Right atrium auricular region (tissue), 2 donors: ENCODE measurements at regions not wholly inside any gene's neighbourhood (a gene's known extent, or its start where the extent isn't known, plus 50 kb on each side); places are given as distances from the start of the nearest gene placed in this dataset.

Source experiments
- DNase-seq: peaks from one replicate; pipeline ENCODE4 v3.0.0-alpha.2; 2019; ENCODE audit warnings: low spot score
- H3K27ac ChIP-seq, 2 donors: fragments of 200-600 bp; sonication (generic); 1 replicate in 1 of 2; 2 replicates in 1 of 2; pipeline ENCODE4 v1.5.1; 2016 to 2019
- H3K27me3 ChIP-seq, 2 donors: fragments of 200-600 bp; sonication (generic); one replicate each; pipeline versions ENCODE4 v1.5.1 to v1.6.0; 2017 to 2019
- H3K36me3 ChIP-seq: fragments of 200-600 bp; sonication (generic); one replicate; pipeline ENCODE4 v1.5.1; 2016
- H3K4me1 ChIP-seq, 2 donors: fragments of 200-600 bp; sonication (generic); one replicate each; pipeline versions ENCODE4 v1.5.1 to v1.6.0; 2017 to 2019
- H3K4me3 ChIP-seq, 2 donors: fragments of 200-600 bp; sonication (generic); 1 replicate in 1 of 2; 2 replicates in 1 of 2; pipeline ENCODE4 v1.5.1; 2017 to 2019; ENCODE audit warnings: mild to moderate bottlenecking in 1 of 2, moderate library complexity in 1 of 2
- H3K9me3 ChIP-seq, 2 donors: fragments of 200-600 bp; sonication (generic); one replicate each; pipeline ENCODE4 v1.5.1; 2019
- TF ChIP-seq, protein P1 (sequence below), 2 donors: fragments of 200-600 bp; sonication (generic); IDR thresholded peaks; one replicate each; pipeline ENCODE4 v1.5.1; 2019; ENCODE audit warnings: antibody characterized with exemption in 2 of 2

DNA sequence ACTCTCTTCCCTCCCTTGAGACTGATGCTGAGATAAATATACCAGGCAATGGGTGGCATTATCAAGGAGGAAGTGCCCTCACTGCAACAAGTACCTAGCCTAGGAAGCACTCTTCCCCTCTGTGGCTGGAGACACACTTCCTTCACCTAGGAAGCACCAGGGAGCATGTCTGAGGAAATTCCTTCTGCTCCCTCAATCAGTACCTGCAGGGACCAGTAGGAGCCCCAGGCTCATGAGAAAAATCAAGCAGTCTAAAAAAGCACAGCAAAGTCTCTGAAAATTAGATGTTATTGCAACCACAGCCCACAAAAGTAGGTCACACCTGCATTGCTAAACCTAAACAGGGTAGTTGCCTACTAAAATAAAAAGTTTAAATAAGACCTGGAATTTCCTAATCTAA, 78.2 kb upstream of the TRPM1 start:
- no peaks in the 10 kb centered on the region for H3K27me3 ChIP-seq
- H3K27ac ChIP-seq, result no peak overlapping the region
- H3K36me3 ChIP-seq, result no peaks in the 10 kb centered on the region
- H3K4me1 ChIP-seq, result no peaks in the 10 kb centered on the region
- H3K9me3 ChIP-seq, result peaks cover 0 to 21% of the 10 kb centered on the region in 2 donors
- no peak overlapping the region for H3K4me3 ChIP-seq
- TF ChIP-seq, protein P1, sequence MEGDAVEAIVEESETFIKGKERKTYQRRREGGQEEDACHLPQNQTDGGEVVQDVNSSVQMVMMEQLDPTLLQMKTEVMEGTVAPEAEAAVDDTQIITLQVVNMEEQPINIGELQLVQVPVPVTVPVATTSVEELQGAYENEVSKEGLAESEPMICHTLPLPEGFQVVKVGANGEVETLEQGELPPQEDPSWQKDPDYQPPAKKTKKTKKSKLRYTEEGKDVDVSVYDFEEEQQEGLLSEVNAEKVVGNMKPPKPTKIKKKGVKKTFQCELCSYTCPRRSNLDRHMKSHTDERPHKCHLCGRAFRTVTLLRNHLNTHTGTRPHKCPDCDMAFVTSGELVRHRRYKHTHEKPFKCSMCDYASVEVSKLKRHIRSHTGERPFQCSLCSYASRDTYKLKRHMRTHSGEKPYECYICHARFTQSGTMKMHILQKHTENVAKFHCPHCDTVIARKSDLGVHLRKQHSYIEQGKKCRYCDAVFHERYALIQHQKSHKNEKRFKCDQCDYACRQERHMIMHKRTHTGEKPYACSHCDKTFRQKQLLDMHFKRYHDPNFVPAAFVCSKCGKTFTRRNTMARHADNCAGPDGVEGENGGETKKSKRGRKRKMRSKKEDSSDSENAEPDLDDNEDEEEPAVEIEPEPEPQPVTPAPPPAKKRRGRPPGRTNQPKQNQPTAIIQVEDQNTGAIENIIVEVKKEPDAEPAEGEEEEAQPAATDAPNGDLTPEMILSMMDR (IDR thresholded peaks at IDR 0.05), result no peak
- DNase-seq, result no peak

DNA sequence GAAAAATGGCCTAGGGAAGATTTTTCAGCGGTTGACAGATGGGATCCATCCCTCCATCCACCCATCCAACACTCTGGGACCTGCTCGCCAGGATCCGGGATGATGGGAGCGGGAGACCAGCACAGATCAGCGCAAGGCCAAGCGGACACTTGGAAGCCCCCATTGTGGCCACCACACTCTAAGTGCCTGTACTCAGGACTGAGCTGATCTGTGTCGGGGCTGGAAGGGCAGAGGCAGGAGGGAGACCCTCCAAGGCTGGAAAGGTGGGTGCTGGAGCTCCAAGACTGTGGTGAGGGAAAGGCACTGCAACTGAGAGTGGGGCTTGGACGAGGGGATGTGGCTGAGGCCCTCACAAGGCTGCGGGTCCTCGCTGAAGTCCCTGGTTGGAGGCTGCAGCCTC, 91.8 kb upstream of the TRPM1 start:
- no peaks in the 10 kb centered on the region for H3K36me3 ChIP-seq
- no peaks in the 10 kb centered on the region for H3K27me3 ChIP-seq
- H3K4me1 ChIP-seq, result no peaks in the 10 kb centered on the region
- no peak overlapping the region for H3K4me3 ChIP-seq
- peak; percentile 34 for DNase-seq
- peaks cover 0 to 20% of the 10 kb centered on the region in 2 donors for H3K9me3 ChIP-seq
- no peak overlapping the region for H3K27ac ChIP-seq
- TF ChIP-seq, protein P1 (IDR thresholded peaks at IDR 0.05), result no peak

DNA sequence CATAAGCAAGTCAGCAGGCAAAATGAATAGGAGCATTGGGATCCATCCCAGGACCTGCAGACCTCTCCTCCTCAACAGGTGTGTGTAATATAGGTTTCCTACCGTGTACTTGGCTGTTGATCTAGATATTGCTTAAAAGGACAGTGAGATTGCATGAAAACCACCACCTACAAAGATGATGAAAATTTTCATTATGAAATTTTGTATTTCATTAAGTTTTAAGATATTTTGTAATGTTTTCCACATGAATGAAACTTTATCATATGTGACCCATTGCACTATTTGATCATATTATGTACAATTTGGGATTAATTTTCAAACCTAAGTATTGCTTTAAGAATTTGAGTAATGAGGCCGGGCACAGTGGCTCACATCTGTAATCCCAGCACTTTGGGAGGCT, 94.3 kb upstream of the TRPM1 start:
- Histone ChIP-seq H3K9me3 (no peaks in the 10 kb centered on the region), H3K27ac (no peak overlapping the region), H3K4me3 (no peak overlapping the region), H3K27me3 (no peaks in the 10 kb centered on the region), H3K36me3 (no peaks in the 10 kb centered on the region), H3K4me1 (no peaks in the 10 kb centered on the region)
- TF ChIP-seq, protein P1 (IDR thresholded peaks at IDR 0.05), result no peak
- no peak for DNase-seq

DNA sequence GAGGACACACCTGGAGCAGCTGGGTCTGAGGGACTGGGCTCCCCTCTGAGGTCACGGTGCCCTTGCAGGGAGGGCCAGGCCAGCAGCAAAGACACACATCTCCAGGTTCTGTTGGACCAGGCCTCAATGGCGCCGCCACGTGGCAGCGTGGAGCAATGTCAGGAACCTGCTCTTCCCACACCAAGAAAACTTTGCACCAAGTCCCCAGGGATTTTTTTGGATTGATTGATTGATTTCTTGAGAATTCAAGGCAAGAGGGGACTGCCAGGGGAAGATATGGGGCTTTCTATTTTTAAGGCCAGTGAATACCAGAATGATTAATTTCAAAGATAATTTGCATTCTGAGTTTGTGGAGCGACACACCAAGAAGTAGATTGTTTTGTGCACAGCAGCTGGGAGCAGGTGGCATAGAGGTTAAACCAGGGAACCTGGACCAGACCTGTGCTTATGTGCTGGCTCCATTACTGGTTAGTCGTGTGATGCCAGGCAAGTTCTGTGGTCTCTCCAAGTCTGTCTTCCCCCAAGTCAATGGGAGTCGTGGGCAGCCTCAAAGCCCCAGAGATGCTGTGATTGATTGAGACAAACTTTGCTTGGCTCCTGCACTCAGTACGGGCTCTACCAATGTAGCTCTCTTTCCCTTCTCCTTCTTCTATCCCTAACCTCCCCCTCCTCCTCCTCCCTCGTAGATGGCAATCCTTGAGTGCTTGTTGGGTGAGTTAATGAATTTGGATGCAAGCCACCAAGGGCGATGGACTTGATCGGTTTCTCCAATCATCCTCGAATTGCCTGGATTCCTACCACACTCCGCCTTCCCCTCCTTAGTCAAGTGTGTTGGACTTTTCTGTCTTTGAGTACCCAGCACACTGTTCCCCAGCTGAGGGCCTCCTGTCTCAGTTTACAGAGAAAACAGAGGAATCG, 96.2 kb upstream of the TRPM1 start:
- Histone ChIP-seq H3K4me3 (no peak overlapping the region), H3K9me3 (no peaks in the 10 kb centered on the region), H3K4me1 (no peaks in the 10 kb centered on the region), H3K36me3 (no peaks in the 10 kb centered on the region), H3K27me3 (no peaks in the 10 kb centered on the region), H3K27ac (no peak overlapping the region)
- TF ChIP-seq, protein P1 (IDR thresholded peaks at IDR 0.05), result peak in 1 of 2 donors; percentile 62
- DNase-seq, result peak; percentile 36

DNA sequence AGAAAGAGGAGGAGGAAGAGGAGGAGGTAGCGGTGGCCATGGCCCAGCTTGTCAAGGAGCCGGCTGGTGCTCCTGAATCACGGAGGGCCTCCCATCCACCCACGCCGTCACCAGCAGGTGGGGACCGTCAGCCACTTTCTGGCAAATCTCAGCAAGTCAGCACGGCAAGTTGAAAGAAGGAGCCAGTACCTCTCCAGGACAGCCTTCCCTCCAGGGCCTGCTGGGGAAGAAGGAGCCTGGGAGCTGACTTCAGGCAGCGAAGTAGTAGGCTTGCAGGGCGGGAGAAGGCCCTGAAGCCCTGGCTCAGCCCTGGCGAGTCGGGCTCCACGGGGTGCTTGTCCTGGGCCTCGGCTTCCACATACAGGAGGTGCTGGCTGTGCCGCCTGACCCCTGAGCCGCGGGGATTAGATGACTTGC, 99.2 kb upstream of the TRPM1 start:
- peak; percentile 73 for DNase-seq
- no peaks in the 10 kb centered on the region for H3K27me3 ChIP-seq
- no peak overlapping the region for H3K4me3 ChIP-seq
- no peaks in the 10 kb centered on the region for H3K4me1 ChIP-seq
- no peak overlapping the region for H3K27ac ChIP-seq
- TF ChIP-seq, protein P1 (IDR thresholded peaks at IDR 0.05), result peak in 1 of 2 donors; percentile 68
- H3K36me3 ChIP-seq, result no peaks in the 10 kb centered on the region
- H3K9me3 ChIP-seq, result no peaks in the 10 kb centered on the region
